ENCODE measurements at regions not wholly inside any gene's neighbourhood (a gene's known extent, or its start where the extent isn't known, plus 50 kb on each side); places are given as distances from the start of the nearest gene placed in this dataset.

GRCh38 chr6:151176911-151177770 is 62.6 kb upstream of the AKAP12 start:
- TF ChIP-seq CTCF (IDR thresholded peaks at IDR 0.05) (no peak), POLR2AphosphoS5 (IDR thresholded peaks at IDR 0.05) (no peak)
